GM10266 (cell line): ENCODE measurements at regions not wholly inside any gene's neighbourhood (a gene's known extent, or its start where the extent isn't known, plus 50 kb on each side); places are given as distances from the start of the nearest gene placed in this dataset.

Source experiments
- DNase-seq: peaks from one replicate; pipeline ENCODE4 v3.0.0; 2012; ENCODE audit errors: extremely low spot score
- CTCF ChIP-seq: IDR thresholded peaks from 2 replicates; pipeline ENCODE4 v1.5.1; 2012; ENCODE audit warnings: mild to moderate bottlenecking, low read depth; ENCODE audit not compliant: control insufficient read depth, insufficient read depth; ENCODE audit errors: missing control alignments

GRCh38 chr5:42974536-42974935, 65.6 kb downstream of the ANXA2R start:
- TF ChIP-seq CTCF: no peak
- no peak for DNase-seq

- no peak for DNase-seq
- TF ChIP-seq CTCF: no peak
These were observed 69.2 kb downstream of the ANXA2R start for GRCh38 chr5:42970636-42971559.

- no peak for TF ChIP-seq CTCF
- no peak for DNase-seq
These were observed 74.2 kb downstream of the ANXA2R start for GRCh38 chr5:42965934-42966333.

- no peak for TF ChIP-seq CTCF
- DNase-seq: no peak
These were observed 76.7 kb downstream of the ANXA2R start for GRCh38 chr5:42963412-42963811.

GRCh38 chr5:42962124-42962523, 78.0 kb downstream of the ANXA2R start:
- no peak for DNase-seq
- no peak for TF ChIP-seq CTCF

GRCh38 chr5:42960506-42960905, 79.6 kb downstream of the ANXA2R start:
- DNase-seq: no peak
- TF ChIP-seq CTCF: no peak

- DNase-seq: no peak
- no peak for TF ChIP-seq CTCF
These were observed 83.6 kb downstream of the ANXA2R start for GRCh38 chr5:42956551-42956950.
